GM18498 (cell line): ENCODE measurements at regions not wholly inside any gene's neighbourhood (a gene's known extent, or its start where the extent isn't known, plus 50 kb on each side); places are given as distances from the start of the nearest gene placed in this dataset.

Source experiments
- ATAC-seq: cut with Tn5 transposase; IDR thresholded peaks from one replicate; pipeline ENCODE4 v1.9.1; 2021; ENCODE audit warnings: mild to moderate bottlenecking, moderate library complexity; ENCODE audit not compliant: unreplicated experiment

DNA sequence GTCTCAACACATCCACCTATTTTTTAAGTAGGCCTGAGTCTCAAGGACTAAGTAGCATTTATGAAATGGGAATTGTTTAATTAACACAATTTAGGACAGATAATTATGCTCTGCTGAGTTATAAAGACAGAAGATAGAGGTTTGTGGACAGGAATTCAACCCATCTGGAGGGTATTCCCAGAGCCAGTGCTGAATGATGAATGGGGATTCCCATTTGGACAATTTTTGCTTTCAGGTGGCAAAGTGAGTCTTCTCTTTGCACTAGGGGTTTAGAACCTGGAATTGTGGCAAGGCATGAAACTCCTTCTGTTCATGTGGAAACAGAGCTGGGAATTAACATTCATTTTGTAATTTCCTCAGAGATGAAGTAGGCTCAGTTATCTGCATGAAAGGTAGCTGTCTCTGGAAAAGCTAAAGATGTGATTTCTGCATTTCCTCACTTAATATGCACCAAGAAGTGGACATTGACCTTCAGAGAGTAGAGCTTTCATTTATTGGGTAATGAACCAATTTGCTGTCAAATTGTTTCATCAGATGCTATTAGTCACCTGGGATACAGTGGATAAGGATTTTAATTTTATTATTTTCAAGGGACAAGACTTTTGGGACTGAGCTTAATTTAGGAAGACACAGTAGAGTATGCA lies 212.1 kb upstream of the NRXN1 start:
- no peak for ATAC-seq

DNA sequence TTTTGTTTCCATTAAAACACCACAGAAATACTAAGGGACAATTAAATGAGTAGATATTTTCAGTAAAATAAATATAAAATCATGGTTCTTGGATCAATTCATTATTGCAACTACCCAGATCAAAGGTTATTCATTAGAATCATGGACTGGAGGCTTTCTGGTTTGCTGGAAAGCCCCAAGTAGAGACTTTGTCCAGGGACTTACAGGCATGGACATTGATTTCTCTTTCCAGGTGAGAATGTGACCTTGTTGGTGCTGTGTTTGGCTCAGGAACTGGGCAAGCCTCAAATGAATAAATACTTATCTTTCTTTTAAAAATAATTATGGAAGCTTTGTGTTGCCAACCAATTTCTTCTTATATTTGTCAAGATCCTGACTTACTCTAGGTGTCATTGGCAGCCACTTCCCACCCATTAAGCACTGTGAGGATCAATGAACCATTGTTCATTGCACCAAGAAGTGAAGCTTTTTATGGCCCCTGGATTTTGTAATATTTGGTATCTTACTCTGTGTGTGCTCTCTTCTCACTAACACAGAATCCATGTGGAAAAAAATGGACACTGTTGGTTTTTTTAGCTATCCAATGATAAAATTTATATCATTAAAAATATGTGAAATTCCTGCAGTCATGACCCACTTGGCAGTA lies 205.8 kb upstream of the NRXN1 start:
- ATAC-seq = no peak

DNA sequence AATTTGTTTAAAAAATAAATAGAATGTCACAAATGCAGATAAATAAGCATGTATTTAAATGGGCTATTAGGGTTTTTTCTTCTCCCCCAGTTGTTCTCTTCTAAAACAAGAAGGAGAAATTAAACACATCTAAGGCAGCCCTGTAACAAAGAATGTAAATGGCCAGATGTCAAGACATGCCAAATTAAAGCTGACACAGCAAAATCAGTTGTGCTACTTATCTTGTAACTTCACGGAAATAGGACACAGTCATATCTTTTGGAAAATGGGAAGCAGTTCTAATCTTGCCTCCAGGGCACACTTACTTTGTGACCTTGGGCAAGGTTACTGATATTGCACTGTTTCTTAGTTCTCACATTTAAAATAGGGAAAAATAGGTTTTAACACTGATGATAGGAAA lies 200.1 kb upstream of the NRXN1 start:
- ATAC-seq = no peak

DNA sequence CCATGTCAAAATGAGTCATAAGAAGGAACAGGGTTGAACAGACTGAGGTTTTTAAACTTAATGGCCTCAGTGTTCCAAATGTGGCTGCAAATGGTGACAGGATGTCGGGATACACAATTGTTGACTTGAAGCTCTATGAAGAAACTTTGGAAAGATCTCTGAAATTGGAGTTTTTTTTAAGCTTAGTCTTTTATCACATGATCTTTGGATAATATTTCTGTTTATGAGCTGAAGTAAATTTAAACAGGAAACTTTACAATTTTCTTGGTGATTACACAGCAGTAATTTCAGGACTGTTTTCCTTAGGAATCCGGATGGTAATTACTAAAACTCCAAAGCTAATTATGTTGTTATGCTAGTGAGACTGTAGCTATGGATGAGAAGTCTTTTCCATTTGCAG lies 199.1 kb upstream of the NRXN1 start:
- no peak for ATAC-seq

DNA sequence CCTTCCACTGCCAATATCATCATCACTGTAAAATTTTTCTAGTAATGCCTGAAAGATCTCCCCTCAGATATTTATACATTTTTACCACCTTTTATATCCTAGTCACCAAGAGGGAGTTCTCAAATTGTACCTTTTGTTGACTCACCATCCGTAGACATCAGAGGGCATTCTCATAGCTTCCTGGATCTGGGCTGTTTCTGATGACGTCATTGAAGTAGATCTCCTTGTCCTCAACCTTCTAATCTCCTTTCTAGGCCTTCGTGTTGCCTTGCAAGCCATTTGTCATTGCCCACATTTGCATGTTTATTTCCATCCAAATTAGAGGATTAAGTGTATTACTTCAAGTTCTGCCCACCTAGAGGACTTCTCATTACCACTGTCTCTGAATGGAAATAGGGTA lies 193.4 kb upstream of the NRXN1 start:
- ATAC-seq = no peak

DNA sequence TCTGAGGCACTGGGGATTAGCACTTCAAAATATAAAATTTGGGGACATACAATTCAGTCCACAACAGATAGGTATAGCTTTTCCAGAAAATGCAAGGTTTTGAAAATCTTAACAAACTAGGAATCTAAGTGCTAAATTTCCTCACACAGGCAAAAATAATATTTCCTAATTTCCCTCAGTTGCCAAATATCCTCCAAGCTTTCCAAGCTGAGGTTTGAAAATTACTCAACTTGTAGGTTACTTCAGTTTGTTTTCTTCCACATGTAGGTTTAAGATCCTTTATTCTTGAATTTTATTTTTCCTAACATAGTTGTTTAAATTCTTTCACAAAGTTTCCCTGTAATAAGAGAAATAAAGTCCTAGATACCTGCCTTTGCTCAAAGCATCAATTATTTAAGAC lies 192.9 kb upstream of the NRXN1 start:
- no peak for ATAC-seq

DNA sequence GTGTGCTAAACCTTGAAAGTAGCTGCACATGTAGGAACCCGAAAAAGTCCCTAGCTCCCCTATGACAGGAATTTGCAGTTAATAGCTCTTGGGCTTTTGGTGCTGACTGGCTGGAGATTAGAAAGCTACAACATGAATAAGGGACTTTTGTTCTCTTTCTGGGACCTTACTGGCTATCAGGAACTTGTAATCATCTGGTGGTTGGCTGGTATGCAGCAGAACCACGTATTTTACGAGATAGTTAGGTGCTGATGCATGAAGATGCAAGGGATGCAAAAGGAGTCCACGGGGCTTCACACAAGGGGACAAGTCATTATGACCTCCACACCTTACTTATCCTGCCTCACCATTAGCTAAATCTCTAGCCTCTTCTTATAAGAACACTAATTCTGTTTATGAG lies 190.2 kb upstream of the NRXN1 start:
- no peak for ATAC-seq

DNA sequence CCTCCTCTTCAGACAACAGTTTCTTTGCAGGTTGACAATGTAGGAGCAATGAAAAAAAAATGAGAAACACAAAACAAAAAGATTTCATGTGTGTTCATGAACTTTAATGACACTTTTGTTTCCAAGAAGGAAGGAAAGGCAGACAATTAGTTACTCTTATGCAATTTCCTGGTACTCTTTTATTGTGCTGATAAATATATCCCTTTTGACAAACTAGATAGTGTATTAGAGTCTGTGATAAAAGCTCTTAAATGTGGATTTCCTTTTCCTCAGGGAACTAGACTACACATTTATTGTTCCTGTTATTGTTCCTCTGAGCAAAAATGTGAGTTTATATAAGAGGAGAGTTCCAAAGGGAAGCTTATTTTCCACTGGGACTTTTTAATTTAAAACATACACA lies 188.7 kb upstream of the NRXN1 start:
- ATAC-seq = no peak

DNA sequence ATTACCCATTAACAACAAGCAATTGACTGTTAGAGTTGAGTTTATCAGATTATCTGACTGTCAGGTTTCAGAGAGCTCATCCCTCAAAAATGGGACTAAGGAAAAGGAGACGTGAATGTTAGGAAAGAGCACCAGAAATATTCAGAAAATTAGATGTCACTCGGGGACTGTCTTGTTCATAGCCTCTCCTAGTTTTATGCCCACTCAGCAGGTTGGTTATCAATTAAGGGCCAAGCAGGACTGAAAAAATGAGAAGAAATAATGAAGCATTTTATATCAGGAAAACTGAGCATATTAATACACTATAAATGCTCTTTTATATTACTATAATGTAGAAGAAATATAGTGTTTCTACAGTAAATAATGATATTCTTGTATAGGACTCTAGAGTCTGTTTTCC lies 188.1 kb upstream of the NRXN1 start:
- no peak for ATAC-seq

DNA sequence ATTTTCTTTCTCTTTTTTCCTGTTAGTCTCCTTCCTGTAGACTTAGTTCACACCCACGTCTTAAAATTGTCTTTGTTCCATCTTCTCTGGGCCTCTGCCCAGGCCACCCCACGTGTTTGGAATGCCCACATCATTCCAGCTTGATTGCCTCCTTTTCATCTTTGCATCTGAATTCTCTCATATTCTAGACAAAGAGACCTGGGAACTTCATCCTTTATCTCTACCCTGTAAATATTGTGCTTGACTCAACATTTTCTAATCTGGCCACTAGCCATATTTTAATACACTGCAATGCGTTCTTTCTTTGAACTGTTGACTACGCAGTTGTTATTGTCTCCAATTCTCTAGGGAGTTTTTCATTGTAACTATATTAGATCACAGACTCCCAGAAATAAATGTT lies 187.5 kb upstream of the NRXN1 start:
- no peak for ATAC-seq

DNA sequence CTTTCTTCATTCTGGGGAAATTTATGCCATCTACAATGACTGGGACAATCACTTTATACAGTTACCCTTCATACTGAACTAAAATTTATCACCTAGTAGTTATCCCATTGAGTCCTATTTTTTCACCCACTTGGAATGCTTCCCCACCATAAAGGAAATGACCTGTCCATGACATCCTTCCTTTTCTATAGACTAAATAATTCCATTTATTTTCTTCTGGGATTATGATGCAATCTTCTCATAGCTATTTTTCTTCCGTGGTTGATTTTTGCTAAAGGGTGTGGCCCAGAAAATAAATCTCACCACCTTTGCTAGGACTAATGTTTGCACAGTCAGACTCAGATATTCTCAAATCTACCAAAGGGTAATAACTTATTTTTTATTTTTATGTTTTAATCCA lies 186.1 kb upstream of the NRXN1 start:
- no peak for ATAC-seq

DNA sequence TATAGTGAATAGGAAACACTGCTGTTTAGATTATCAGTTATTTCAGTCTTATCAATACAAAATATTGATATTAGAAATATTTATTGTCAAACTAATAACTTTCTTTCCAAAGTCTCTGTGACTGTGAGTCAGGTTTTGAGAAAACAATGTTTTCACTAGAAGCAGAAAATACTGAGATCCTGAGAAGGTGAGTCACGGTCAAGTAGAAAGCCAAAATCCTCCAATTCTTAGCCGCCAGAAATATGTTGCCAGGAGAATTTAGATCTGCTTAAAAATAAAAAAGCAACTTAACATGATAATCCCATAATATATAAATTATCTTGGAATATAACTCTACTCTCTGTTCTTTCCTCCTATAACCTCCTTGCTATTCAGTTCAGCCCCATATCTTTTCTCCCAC lies 181.9 kb upstream of the NRXN1 start:
- ATAC-seq = no peak

DNA sequence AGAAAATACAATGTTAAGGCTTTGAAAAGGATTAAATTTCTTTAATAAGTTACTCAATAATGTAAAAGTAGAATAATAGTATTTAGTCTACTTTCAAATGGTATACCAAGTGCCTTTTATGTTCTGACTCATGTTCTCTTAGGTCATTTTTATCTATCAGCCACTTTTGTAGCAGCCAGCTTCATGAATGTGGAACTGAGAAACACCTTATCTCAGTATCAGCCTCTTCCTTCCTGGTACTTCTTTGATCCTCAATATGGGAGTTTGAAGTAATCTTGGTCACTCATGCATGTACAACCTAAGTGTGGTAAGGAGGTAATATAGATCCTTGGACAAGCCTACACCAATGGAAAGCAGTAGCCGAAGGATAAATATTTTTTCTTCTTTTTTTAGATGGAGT lies 180.4 kb upstream of the NRXN1 start:
- peak; percentile 63 for ATAC-seq

DNA sequence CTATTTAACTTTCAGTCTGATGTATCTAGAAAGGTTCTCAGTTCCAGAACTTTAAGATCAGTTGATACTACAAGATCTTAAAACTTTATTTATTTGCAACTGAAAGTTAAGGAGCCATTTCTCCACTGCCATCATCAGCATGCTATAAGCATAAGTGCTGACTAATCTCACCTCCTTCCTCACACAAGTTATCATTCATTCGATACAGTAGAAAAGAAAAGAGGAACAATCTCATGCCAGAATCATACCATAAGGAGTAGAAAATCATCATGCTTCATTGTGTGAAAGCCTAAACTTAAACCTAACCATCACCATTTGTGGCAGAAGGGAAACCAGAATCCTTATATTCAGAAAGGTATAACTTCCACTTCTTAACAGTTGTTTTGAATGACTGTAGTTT lies 176.6 kb upstream of the NRXN1 start:
- no peak for ATAC-seq

DNA sequence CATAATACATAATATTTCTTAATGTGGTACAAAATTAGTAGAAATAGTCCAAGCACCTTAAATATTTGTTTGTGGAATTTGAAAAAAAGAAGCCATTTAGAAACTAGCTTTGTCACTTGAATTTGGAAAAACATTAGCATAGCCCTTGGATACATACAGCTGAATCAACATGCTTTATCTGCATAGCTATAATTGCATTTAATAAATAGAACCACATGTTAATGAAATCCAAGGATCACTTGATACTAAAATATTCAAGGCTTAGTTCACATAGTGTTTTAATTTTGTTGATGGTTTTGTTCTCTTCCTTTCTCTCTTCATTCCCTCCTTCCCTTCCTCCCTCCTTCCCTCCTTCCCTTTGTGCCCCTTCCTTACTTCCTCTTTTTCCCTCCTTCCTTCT lies 169.4 kb upstream of the NRXN1 start:
- ATAC-seq = no peak

DNA sequence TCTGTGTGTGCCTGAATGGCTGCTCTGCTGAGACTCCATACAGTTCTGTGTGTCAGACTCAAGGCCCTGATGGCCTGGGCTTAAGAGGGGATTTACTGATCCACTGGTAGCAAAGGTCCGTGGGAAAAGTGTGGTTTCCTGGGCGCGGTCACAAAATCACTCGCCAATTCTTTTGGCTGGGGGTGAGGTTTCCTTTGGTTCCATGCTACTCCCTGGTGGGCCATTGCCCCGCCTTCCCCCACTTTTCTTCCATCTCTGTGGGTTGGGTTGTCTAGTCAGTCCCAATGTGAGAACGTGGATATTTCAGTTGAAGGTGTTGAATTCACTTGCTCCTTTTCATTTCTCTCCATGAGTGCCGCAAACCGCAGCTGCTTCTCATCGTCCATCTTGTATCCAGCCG lies 162.7 kb upstream of the NRXN1 start:
- no peak for ATAC-seq

DNA sequence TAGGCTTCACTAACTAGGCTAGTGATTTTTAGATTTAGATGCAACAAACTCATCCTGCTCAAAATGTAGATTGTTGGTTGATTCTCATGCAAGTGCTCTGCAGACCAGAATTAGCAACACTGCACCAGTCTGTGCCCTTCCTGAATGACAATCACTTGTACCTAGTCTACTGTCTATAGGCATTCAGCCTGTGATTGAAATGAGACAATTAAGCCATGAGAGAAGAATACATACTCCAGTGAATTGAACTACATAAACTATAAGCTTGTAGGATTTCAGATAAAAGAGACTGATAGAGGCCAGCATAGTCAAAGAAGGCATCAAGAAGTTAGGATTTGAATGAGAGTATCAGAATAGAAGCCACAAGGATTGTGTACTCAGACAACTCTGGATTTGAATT lies 138.3 kb upstream of the NRXN1 start:
- no peak for ATAC-seq

DNA sequence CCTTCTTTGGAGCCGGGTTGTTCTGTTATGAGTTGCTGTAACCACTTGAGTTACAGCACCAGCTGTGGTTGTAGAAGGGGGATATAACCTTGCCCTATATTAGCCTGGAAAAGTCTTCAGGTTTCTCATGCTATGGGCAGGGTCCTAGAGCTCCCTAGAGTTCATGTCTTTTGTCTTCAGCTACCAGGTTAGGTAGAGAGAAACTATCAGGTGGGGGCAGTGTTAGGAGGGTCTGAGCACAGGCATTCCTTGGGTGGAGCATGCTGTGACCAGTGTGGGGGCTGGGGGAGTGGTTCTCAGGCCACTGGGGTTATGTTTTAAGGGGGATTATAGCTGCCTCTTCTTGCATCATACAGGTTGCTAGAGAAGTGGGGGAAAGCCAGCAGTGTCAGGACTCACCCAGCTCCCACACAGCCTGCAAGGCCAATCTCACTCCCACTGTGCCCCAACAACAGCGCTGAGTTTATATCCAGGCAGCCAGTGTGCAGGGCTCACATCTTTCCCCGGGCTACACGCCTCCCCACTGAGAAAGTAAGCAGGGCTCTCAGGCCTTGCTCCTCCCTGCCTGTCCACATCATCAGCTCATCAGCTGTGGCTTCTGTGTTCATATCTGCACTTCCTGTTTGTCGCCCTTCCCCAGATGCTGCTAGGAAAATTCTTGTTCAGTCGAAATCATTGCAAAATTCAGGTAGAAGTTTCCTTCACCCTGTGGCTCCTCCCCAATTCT lies 133.8 kb upstream of the NRXN1 start:
- no peak for ATAC-seq

DNA sequence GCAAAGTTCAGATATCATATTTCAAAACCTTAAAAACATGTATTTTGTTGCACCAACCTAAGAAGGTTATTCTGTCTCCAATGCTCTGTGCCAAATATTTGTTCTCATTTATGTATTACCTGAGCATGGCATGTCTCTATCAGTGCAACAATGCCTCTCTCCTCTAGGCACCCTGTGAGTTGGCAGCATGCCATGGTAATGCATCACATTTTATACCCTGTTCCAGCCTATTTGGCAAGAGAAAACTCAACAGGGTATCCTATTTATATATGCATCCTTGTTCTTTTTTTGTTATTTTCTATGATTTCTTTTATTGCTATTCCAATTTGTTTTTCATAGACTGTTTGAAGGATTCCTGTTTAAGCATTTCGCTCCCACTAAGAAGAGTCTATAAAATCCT lies 126.3 kb upstream of the NRXN1 start:
- ATAC-seq = no peak

DNA sequence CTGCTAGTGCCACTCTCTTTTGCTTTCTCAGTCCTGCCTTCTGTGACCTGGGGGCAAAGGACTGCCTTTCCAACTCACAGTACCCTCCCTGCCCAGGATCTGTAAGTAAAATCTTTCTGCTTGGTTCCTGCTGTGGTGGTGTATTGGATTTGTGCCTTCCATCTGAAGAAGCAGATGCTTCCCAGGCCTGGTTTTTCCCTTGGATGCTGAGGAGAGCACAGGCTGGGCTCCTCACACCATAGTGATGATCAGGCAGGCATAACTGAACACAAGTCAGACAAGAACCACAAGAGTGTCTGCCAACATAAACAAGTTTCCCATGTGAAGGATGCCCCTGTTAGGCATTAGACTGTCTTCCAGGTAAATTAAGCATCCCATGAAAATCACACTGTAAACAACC lies 121.3 kb upstream of the NRXN1 start:
- no peak for ATAC-seq

DNA sequence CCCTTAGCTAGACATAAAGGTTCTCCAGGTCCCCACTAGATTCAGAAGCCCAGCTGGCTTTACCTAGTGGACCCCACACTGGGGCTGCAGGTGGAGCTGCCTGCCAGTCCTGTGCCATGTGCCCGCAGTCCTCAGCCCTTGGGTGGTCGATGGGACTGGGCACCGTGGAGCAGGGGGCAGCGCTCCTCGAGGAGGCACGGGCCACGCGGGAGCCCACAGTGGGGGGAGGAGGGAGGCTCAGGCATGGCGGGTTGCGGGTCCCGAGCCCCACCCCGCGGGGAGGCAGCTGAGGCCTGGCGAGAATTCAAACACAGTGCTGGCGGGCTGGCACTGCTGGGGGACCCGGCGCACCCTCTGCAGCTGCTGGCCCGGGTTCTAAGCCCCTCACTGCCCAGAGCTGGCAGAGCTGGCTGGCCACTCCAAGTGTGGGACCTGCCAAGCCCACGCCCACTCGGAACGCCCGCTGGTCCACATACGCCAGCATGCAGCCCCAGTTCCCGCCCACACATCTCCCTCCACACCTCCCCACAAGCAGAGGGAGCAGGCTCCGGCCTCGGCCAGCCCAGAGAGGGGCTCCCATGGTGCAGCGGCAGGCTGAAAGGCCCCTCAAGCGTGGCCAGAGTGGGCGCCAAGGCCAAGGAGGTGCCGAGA lies 119.7 kb upstream of the NRXN1 start:
- no peak for ATAC-seq

DNA sequence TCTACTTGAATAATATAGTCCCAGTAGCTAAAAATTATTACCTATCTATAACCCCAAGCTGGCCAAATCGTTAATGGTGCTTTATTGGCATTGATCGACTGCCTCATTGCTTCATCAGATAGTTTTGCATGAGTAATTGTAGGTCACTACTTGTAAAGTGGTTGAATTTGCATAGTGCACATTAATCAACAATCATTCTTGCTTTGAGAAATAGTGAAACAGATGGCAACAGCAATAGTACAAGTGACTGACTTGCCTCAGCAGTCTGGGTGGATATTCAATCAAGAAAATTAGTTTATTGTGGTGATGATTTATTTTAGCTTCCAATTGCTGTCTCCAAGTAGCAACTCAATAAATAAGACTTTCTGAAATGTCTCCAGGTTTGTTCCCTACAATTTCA lies 117.8 kb upstream of the NRXN1 start:
- ATAC-seq = no peak
